GM21528 (cell line): ENCODE measurements at regions not wholly inside any gene's neighbourhood (a gene's known extent, or its start where the extent isn't known, plus 50 kb on each side); places are given as distances from the start of the nearest gene placed in this dataset.

Experiments used
- ATAC-seq: cut with Tn5 transposase; IDR thresholded peaks from one replicate; pipeline ENCODE4 v1.9.1; 2021; ENCODE audit warnings: mild to moderate bottlenecking, moderate library complexity; ENCODE audit not compliant: unreplicated experiment, low FRiP score

DNA sequence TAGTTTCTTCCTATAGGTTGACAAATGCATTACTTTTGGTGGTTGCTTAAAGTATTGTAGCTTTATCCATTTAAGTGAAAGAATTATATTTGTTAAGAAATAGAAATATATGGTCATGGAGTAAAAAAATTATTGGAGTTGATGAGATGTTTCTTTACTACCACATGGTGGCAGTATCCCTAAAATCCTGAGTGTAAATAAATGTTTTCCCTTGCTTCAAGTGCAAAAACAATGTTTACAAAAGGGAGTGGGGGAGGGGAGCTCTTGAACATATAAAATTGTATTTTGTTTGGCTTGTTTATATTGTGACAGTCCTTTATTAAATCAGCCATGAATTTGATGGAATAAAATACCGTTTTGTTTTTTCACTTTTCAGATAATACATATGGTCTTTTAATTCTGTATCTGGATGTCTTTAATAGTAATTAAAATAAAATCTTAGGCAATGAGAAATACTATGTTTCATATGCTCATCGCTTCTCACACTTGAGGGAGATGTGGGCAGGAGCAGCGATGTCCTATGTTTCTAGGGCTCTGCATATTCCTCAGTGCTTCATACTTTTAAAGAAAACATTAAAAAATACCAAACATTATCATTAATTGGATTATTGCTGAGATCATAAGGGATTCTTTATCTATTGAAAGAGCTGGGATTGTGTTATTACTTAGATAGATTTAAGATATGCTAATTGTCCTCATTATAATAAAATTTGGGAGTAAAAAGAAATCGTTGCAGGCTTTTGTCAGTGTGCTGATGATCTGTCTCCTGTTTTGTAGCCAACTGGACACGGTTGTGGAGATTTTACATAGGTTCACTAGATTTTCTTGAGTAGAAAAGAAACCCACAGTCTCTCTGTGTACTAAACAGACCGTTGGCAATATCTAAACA, 349.7 kb downstream of the TUSC7 start:
- no peak for ATAC-seq

DNA sequence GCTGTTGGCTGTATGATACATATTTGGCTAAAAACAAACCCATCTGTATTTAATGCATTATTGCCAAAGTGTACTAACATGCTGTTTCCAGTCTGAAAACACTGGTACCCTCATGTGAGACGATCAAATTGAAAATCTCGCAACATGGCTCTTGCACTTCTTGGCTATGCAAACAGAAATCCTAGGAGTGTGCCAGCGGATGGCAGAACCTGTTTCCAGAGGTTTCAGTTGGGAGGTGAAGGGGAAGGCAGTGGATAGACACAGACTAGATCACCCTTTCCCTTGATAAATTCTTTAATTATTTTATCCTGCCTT, 350.3 kb downstream of the TUSC7 start:
- ATAC-seq, result no peak

- ATAC-seq, result no peak
Observed at GRCh38 chr3:117063930-117064329, 354.4 kb downstream of the TUSC7 start.

GRCh38 chr3:117068301-117068700, 358.7 kb downstream of the TUSC7 start:
- ATAC-seq, result no peak

- ATAC-seq, result no peak
Observed at GRCh38 chr3:117074826-117075225, 365.2 kb downstream of the TUSC7 start.

GRCh38 chr3:117079997-117080396, 370.4 kb downstream of the TUSC7 start:
- no peak for ATAC-seq

GRCh38 chr3:117080872-117081271, 371.3 kb downstream of the TUSC7 start:
- ATAC-seq, result no peak

DNA sequence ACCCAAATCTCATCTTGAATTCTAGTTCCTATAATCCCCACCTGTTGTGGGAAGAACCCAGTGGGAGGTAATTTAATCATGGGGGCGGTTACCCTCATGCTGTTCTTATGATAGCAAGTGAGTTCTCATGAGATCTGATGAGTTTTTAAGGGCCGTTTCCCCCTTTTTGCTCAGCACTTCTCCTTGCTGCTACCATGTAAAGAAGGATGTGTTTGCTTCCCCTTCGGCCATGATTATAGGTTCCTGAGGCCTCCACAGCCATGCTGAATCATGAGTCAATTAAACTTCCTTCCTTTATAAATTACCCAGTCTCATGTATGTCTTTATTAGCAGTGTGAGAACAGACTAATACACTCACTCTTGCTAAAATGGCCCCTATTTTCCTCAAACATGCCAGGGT, 374.7 kb downstream of the TUSC7 start:
- ATAC-seq, result no peak

GRCh38 chr3:117084739-117085270, 375.2 kb downstream of the TUSC7 start:
- no peak for ATAC-seq

DNA sequence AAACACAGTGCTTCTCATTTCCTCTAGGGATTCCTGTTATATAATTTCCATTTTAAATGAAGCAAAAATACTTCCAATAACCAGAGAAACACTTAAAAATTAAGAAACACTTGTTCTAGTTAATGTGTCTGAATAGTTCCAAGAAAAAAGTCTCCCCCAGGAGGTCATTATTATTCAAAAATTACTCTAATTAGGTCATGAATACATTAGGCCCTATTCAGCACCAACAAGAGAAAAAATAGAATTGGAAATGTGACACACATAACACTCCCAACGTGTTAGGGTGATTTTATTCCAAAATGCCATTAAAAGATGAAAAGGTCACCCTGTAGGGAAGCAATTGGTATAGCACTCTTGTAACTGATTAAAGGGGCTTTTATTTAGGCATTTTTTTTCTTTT, 382.1 kb downstream of the TUSC7 start:
- ATAC-seq, result no peak

- no peak for ATAC-seq
Observed at GRCh38 chr3:117096549-117096948, 387.0 kb downstream of the TUSC7 start.

- ATAC-seq, result no peak
Observed at GRCh38 chr3:117097351-117097750, 387.8 kb downstream of the TUSC7 start.

- ATAC-seq, result no peak
Observed at GRCh38 chr3:117101697-117102096, 392.1 kb downstream of the TUSC7 start.

- no peak for ATAC-seq
Observed at GRCh38 chr3:117102426-117102825, 392.8 kb downstream of the TUSC7 start.

DNA sequence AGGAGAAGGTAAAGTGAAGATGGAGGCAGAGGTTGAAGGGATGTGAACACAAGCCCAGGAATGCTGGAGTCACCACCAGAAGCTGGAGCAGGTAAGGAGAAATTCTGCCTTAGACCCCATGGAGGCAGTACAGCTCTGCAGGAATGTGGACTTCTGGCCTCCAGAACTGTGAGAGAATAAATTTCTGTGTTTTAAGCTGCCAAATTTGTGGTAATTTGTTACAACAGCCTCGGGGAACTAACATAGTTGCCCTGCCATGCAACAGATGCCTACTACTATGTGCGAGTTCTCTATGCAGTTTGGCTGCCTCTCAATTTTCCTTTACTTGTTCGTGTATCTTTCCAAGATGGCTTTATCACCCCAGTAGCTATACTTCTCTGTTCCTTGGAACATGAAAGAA, 394.1 kb downstream of the TUSC7 start:
- ATAC-seq, result no peak

- no peak for ATAC-seq
Observed at GRCh38 chr3:117104381-117104780, 394.8 kb downstream of the TUSC7 start.

DNA sequence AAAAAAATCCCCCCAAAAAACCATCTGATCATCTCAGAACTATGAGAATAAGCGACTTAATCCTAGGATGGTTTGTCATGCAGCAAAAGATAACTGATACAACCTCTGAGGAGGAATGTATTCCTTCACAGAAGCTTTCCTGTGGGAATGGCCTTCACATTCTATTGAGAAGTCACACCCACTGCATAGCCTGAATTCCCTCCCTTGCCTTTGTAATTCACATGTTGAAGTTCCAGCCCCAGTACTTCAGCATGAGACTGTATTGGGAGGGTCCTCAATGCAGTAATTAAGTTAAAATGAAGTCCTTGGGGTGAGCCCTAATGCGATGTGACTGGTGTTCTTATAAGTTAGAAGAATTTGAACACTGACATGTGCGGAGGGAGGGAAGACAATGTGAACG, 395.2 kb downstream of the TUSC7 start:
- ATAC-seq, result no peak

DNA sequence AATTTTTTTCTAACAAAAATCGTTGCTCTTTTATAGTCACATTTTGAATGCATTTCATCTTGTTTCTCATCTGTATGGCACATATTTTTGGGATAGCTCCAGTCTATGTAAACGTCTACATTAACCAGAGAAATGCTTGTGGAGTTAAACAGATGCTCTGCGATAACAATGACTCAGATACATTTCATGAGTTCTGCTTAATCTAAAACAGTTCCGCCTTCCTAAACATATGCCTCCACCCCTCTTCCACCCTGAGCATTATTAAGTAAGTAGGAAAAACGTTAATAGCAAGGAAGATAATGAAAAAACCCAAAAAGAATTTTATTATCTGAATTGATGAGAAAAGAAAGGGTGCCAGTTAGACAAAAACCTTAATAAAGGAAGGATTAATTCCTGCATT, 396.1 kb downstream of the TUSC7 start:
- ATAC-seq, result no peak

DNA sequence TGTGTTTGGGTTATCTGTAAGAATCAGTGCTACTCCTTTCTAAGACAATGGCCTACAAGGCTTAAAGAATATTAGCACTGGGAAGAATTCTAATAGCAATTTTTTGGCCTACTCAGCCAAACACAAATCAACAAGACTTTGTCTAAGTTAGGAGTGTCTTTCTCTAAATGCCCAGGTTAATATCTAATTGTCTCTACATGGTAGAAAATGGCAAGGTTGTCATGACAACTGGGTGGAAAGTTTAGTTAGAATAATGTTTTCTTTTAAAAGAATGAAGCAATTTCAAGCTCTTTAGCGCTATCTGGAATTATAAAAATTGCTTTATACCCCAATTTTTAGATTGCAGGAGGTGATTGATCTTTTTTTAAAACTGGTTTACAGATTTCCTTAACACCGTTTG, 396.8 kb downstream of the TUSC7 start:
- no peak for ATAC-seq

DNA sequence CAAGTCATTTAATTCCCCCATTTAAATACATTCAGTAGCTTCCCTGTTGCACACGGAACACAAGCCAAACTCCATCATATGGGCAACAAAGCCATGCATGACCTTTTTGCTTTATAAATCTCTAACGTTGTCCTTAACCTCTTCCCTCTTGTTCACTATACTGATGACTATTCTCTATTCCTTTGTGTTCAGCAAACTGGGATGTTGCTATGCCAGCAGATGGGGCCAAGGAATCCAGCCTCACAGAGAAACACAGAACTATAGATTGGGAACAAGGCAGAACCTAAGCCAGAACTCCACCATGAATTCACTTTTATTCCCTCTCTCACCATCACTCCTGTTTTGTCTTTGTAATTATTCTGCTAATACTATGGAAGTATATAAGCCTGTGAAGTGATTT, 398.4 kb downstream of the TUSC7 start:
- no peak for ATAC-seq

DNA sequence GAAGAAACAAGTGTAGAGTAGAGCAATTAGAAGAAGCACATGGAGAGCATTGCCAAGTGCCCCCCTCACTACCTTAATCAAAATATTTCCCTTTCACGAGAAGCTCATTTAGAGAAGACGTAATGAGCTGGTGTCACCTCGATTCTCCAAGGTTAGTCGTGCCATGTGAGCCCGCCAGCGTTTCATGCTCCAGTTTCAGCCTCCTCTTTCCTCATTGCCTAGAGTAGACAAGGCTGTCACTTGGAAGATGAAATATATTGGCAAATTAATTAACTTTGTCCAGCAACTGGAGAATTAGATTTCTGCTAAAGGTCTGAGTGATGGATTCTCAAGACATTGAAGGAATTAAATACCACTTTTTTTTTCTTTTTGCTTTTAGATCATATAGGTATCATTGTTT, 399.6 kb downstream of the TUSC7 start:
- no peak for ATAC-seq

DNA sequence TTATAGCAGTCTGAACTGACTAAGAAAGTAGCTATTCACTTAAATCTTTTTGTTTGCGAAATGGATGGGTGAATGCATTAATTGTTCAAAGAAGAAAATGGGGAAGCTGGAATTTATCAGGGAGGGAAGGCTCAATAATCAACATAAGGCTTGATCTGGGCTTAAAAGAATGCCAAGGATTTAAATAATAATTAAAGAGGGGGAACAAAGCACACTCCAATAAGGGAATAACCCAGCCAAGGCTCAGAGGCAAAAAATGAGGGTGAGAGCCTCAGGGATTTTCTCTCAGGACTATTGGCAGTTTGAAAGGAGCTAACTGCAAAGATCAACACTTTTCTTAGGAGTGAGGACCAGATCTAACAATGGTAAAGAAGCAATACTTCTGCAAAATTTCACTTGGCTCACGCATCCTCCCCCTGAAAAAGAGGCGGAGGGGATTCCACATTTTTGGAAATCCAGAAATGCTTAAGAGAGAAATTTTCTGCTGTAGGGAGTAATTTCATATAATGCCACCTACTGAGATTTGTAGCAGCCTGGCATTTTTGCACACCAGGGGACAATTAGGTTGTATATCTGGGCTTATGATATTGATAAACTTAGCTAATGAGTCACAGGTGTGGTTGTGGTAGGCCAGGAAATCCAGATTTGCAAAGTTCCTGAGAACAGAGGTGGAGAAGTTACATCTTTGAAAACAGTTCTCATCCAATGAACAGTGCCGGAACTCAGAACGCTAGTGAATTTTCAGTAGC, 405.1 kb downstream of the TUSC7 start:
- no peak for ATAC-seq
